HFFc6 (cell line): ENCODE measurements at regions not wholly inside any gene's neighbourhood (a gene's known extent, or its start where the extent isn't known, plus 50 kb on each side); places are given as distances from the start of the nearest gene placed in this dataset.
A peak's percentile ranks its signal among the peaks of the same experiment; 100 is the strongest.

ENCODE experiments used
- DNase-seq: peaks from one replicate; pipeline ENCODE4 v3.0.0-alpha.2; 2018
- H3K27ac Mint-ChIP-seq: 2 replicates; pipeline ENCODE4 v1.8.0; 2020; ENCODE audit warnings: mild to moderate bottlenecking, mixed read lengths
- H3K27me3 Mint-ChIP-seq: 2 replicates; pipeline ENCODE4 v1.8.0; 2021; ENCODE audit warnings: mild to moderate bottlenecking, moderate library complexity, mixed read lengths; ENCODE audit not compliant: insufficient read depth
- H3K36me3 Mint-ChIP-seq: 2 replicates; pipeline ENCODE4 v1.8.0; 2021; ENCODE audit warnings: low read depth, mixed read lengths
- H3K4me1 Mint-ChIP-seq: 2 replicates; pipeline ENCODE4 v1.8.0; 2020; ENCODE audit warnings: low read depth, mixed read lengths
- H3K4me3 Mint-ChIP-seq: 2 replicates; pipeline ENCODE4 v1.8.0; 2020; ENCODE audit warnings: mild to moderate bottlenecking, moderate library complexity, mixed read lengths
- H3K9me3 Mint-ChIP-seq: 2 replicates; pipeline ENCODE4 v1.8.0; 2020; ENCODE audit warnings: mild to moderate bottlenecking, mixed read lengths
- CTCF ChIP-seq: fragments of 200-600 bp; sonication (generic); IDR thresholded peaks from 2 replicates; pipeline ENCODE4 v1.5.0; 2021; ENCODE audit warnings: antibody characterized with exemption, mild to moderate bottlenecking

GRCh38 chr2:189231719-189232323 is 52.3 kb upstream of the COL5A2 start:
- Mint-ChIP-seq H3K4me1 (peaks cover 49% of the 10 kb centered on the region), H3K27me3 (no peaks in the 10 kb centered on the region), H3K4me3 (no peak overlapping the region), H3K36me3 (no peaks in the 10 kb centered on the region), H3K27ac (peak overlapping the region; percentile 72), H3K9me3 (no peaks in the 10 kb centered on the region)
- DNase-seq, result no peak
- no peak for TF ChIP-seq CTCF

- Mint-ChIP-seq H3K36me3 (no peaks in the 10 kb centered on the region), H3K4me3 (no peak overlapping the region), H3K27me3 (no peaks in the 10 kb centered on the region), H3K27ac (peak overlapping the region; percentile 3; the same call in 1 of the 2 replicates), H3K4me1 (peaks cover 49% of the 10 kb centered on the region), H3K9me3 (no peaks in the 10 kb centered on the region)
- no peak for DNase-seq
- no peak for TF ChIP-seq CTCF
Observed at GRCh38 chr2:189232759-189233406, 53.3 kb upstream of the COL5A2 start.

GRCh38 chr2:189233527-189233926 is 54.0 kb upstream of the COL5A2 start:
- H3K27ac Mint-ChIP-seq, result no peak overlapping the region
- H3K4me3 Mint-ChIP-seq, result no peak overlapping the region
- H3K27me3 Mint-ChIP-seq, result peaks cover 2% of the 10 kb centered on the region; the same call in 1 of the 2 replicates
- H3K9me3 Mint-ChIP-seq, result no peaks in the 10 kb centered on the region
- H3K4me1 Mint-ChIP-seq, result peaks cover 49% of the 10 kb centered on the region
- no peak for DNase-seq
- TF ChIP-seq CTCF, result no peak
- H3K36me3 Mint-ChIP-seq, result no peaks in the 10 kb centered on the region

- Mint-ChIP-seq H3K4me3 (no peak overlapping the region), H3K27ac (no peak overlapping the region), H3K36me3 (no peaks in the 10 kb centered on the region), H3K9me3 (no peaks in the 10 kb centered on the region), H3K4me1 (peaks cover 49% of the 10 kb centered on the region), H3K27me3 (peaks cover 2% of the 10 kb centered on the region; the same call in 1 of the 2 replicates)
- TF ChIP-seq CTCF, result no peak
- peak; percentile 13 for DNase-seq
Observed at GRCh38 chr2:189234991-189235390, 55.4 kb upstream of the COL5A2 start.

GRCh38 chr2:189236066-189236465 is 56.5 kb upstream of the COL5A2 start:
- TF ChIP-seq CTCF, result no peak
- Mint-ChIP-seq H3K4me1 (peaks cover 45% of the 10 kb centered on the region), H3K27me3 (peaks cover 2% of the 10 kb centered on the region; the same call in 1 of the 2 replicates), H3K9me3 (no peaks in the 10 kb centered on the region), H3K4me3 (no peak overlapping the region), H3K27ac (no peak overlapping the region), H3K36me3 (no peaks in the 10 kb centered on the region)
- peak; percentile 45 for DNase-seq
